ENCODE measurements at regions not wholly inside any gene's neighbourhood (a gene's known extent, or its start where the extent isn't known, plus 50 kb on each side); places are given as distances from the start of the nearest gene placed in this dataset.
"Not testable (repeated sequence)": the region's sequence is repeated elsewhere in the genome, so short reads cannot be mapped to it uniquely, and the experiment has no call there.

GRCh38 chr1:163472651-163473248 lies 151.0 kb downstream of the NUF2 start:
- no peak for DNase-seq (ENCODE audit: low spot score)

GRCh38 chr1:163477276-163477830 lies 155.6 kb downstream of the NUF2 start:
- no peak for DNase-seq (ENCODE audit: low spot score)

GRCh38 chr1:163498391-163499330 lies 176.9 kb downstream of the NUF2 start:
- not testable (repeated sequence) for DNase-seq (ENCODE audit: low spot score)

GRCh38 chr1:163504331-163504978 lies 182.7 kb downstream of the NUF2 start:
- DNase-seq (ENCODE audit: low spot score): no peak

- DNase-seq (ENCODE audit: low spot score): no peak
These were observed 187.4 kb downstream of the NUF2 start for GRCh38 chr1:163509114-163509513.

GRCh38 chr1:163512349-163512989 lies 190.7 kb downstream of the NUF2 start:
- DNase-seq (ENCODE audit: low spot score): no peak

- no peak for DNase-seq (ENCODE audit: low spot score)
These were observed 201.7 kb downstream of the NUF2 start for GRCh38 chr1:163523375-163524029.

- DNase-seq (ENCODE audit: low spot score): peak; percentile 4
These were observed 207.1 kb downstream of the NUF2 start for GRCh38 chr1:163528710-163529348.

GRCh38 chr1:163531345-163531744 lies 209.6 kb downstream of the NUF2 start:
- DNase-seq (ENCODE audit: low spot score): no peak

GRCh38 chr1:163535401-163535800 lies 213.6 kb downstream of the NUF2 start:
- no peak for DNase-seq (ENCODE audit: low spot score)

GRCh38 chr1:163535807-163536206 lies 214.1 kb downstream of the NUF2 start:
- no peak for DNase-seq (ENCODE audit: low spot score)

- DNase-seq (ENCODE audit: low spot score): no peak
These were observed 216.1 kb downstream of the NUF2 start for GRCh38 chr1:163537809-163538208.

- DNase-seq (ENCODE audit: low spot score): no peak
These were observed 216.9 kb downstream of the NUF2 start for GRCh38 chr1:163538667-163539066.

- no peak for DNase-seq (ENCODE audit: low spot score)
These were observed 219.0 kb downstream of the NUF2 start for GRCh38 chr1:163540727-163541126.

- DNase-seq (ENCODE audit: low spot score): no peak
These were observed 222.7 kb downstream of the NUF2 start for GRCh38 chr1:163544441-163544840.

GRCh38 chr1:163558162-163558561 lies 236.4 kb downstream of the NUF2 start:
- DNase-seq (ENCODE audit: low spot score): no peak

GRCh38 chr1:163561580-163562295 lies 240.0 kb downstream of the NUF2 start:
- DNase-seq (ENCODE audit: low spot score): no peak

GRCh38 chr1:163562355-163562754 lies 240.6 kb downstream of the NUF2 start:
- DNase-seq (ENCODE audit: low spot score): no peak

- no peak for DNase-seq (ENCODE audit: low spot score)
These were observed 243.4 kb downstream of the NUF2 start for GRCh38 chr1:163565166-163565565.

- DNase-seq (ENCODE audit: low spot score): no peak
These were observed 248.3 kb downstream of the NUF2 start for GRCh38 chr1:163570071-163570470.

All from SK-N-DZ (cell line).